HG03571 (cell line): ENCODE measurements at regions not wholly inside any gene's neighbourhood (a gene's known extent, or its start where the extent isn't known, plus 50 kb on each side); places are given as distances from the start of the nearest gene placed in this dataset.

Experiments used
- ATAC-seq: cut with Tn5 transposase; IDR thresholded peaks from one replicate; pipeline ENCODE4 v1.9.1; 2021; ENCODE audit not compliant: unreplicated experiment

- no peak for ATAC-seq
Observed at GRCh38 chr4:83866834-83867621, 331.1 kb downstream of the GPAT3 start.

GRCh38 chr4:83865417-83866150, 329.7 kb downstream of the GPAT3 start:
- ATAC-seq: no peak

GRCh38 chr4:83864097-83864817, 328.3 kb downstream of the GPAT3 start:
- ATAC-seq: no peak

- no peak for ATAC-seq
Observed at GRCh38 chr4:83862471-83862870, 326.6 kb downstream of the GPAT3 start.

GRCh38 chr4:83860200-83860599, 324.3 kb downstream of the GPAT3 start:
- no peak for ATAC-seq

- no peak for ATAC-seq
Observed at GRCh38 chr4:83858131-83858530, 322.2 kb downstream of the GPAT3 start.

- no peak for ATAC-seq
Observed at GRCh38 chr4:83855044-83855443, 319.1 kb downstream of the GPAT3 start.

GRCh38 chr4:83852085-83852451, 316.2 kb downstream of the GPAT3 start:
- ATAC-seq: no peak

- ATAC-seq: no peak
Observed at GRCh38 chr4:83851261-83852084, 315.6 kb downstream of the GPAT3 start.

- no peak for ATAC-seq
Observed at GRCh38 chr4:83850435-83850834, 314.5 kb downstream of the GPAT3 start.

GRCh38 chr4:83846193-83846830, 310.4 kb downstream of the GPAT3 start:
- no peak for ATAC-seq

- no peak for ATAC-seq
Observed at GRCh38 chr4:83839615-83840014, 303.7 kb downstream of the GPAT3 start.

GRCh38 chr4:83837614-83838308, 301.9 kb downstream of the GPAT3 start:
- no peak for ATAC-seq

- ATAC-seq: no peak
Observed at GRCh38 chr4:83833920-83834319, 298.0 kb downstream of the GPAT3 start.

- no peak for ATAC-seq
Observed at GRCh38 chr4:83832110-83832825, 296.4 kb downstream of the GPAT3 start.

GRCh38 chr4:83831588-83831987, 295.7 kb downstream of the GPAT3 start:
- ATAC-seq: no peak

- no peak for ATAC-seq
Observed at GRCh38 chr4:83830138-83830888, 294.4 kb downstream of the GPAT3 start.

GRCh38 chr4:83828601-83829000, 292.7 kb downstream of the GPAT3 start:
- no peak for ATAC-seq

- ATAC-seq: no peak
Observed at GRCh38 chr4:83821493-83821892, 285.6 kb downstream of the GPAT3 start.
